H1 (cell line): ENCODE measurements at regions not wholly inside any gene's neighbourhood (a gene's known extent, or its start where the extent isn't known, plus 50 kb on each side); places are given as distances from the start of the nearest gene placed in this dataset.

Experiments used
- CHD2 ChIP-seq: IDR thresholded peaks from 2 replicates; pipeline ENCODE4 v1.6.1; 2012; ENCODE audit warnings: low read length, improper control_type of control experiment
- GABPA ChIP-seq: IDR thresholded peaks from 2 replicates; pipeline ENCODE4 v1.6.1; 2011; ENCODE audit warnings: mild to moderate bottlenecking, low read length, moderate library complexity, borderline replicate concordance; ENCODE audit not compliant: insufficient read depth
- SIX5 ChIP-seq: IDR thresholded peaks from 2 replicates; pipeline ENCODE4 v1.6.1; 2011; ENCODE audit warnings: mild to moderate bottlenecking, low read depth, low read length

GRCh38 chr1:82453511-82454185, 652.9 kb downstream of the ADGRL2 start (continued):
- TF ChIP-seq GABPA (no peak), SIX5 (no peak), CHD2 (no peak)
